ENCODE measurements at regions not wholly inside any gene's neighbourhood (a gene's known extent, or its start where the extent isn't known, plus 50 kb on each side); places are given as distances from the start of the nearest gene placed in this dataset.

DNA sequence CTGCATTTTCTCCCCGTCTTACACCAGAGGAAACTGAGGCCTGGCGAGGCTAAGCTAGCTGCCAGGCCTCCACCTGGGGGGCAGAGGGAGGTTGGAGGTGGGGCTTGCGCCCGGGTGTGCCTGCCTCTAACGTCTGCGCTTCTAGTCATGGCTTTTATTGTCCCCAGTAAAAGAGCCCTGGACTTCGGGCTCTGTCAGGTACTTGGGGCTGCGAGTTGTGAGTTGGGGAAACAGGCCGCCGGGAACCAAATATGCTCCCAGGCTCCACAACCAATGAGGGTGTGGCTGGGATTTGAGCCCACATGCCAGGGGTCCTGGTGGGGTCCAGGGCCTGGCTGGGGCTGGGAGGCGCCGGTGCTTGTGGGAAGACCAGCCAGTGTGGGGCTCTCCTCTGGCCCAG, 57.4 kb upstream of the NOTCH1 start:
- TF ChIP-seq EZH2 (IDR thresholded peaks at IDR 0.05; ENCODE audit: borderline replicate concordance, low read depth, low read length, severe bottlenecking) (no peak), CTCF (IDR thresholded peaks at IDR 0.05; ENCODE audit: borderline replicate concordance, extremely low read depth, low read length, poor library complexity, severe bottlenecking) (no peak)
